H9 (cell line): ENCODE measurements at regions not wholly inside any gene's neighbourhood (a gene's known extent, or its start where the extent isn't known, plus 50 kb on each side); places are given as distances from the start of the nearest gene placed in this dataset.

Experiments
- DNase-seq: peaks from one replicate; pipeline ENCODE4 v3.0.0-alpha.2; 2017
- H2AFZ ChIP-seq: one replicate; pipeline ENCODE4 v1.6.1; 2013; ENCODE audit warnings: mild to moderate bottlenecking, low read length, control low read depth, moderate library complexity
- H2AK5ac ChIP-seq: 2 replicates; pipeline ENCODE4 v1.6.1; 2013; ENCODE audit warnings: low read length, control low read depth, mixed read lengths; ENCODE audit not compliant: insufficient read length
- H2BK120ac ChIP-seq: one replicate; pipeline ENCODE4 v1.6.1; 2013; ENCODE audit warnings: low read depth, mild to moderate bottlenecking, low read length, control low read depth, inconsistent platforms; ENCODE audit not compliant: poor library complexity, severe bottlenecking
- H2BK12ac ChIP-seq: 2 replicates; pipeline ENCODE4 v1.6.1; 2013; ENCODE audit warnings: low read length, control low read depth, mixed read lengths, low read depth; ENCODE audit not compliant: insufficient read length
- H2BK15ac ChIP-seq: 2 replicates; pipeline ENCODE4 v1.6.1; 2013; ENCODE audit warnings: low read depth, low read length, control low read depth
- H2BK20ac ChIP-seq: one replicate; pipeline ENCODE4 v1.6.1; 2013; ENCODE audit warnings: low read depth, mild to moderate bottlenecking, low read length, control low read depth, inconsistent platforms; ENCODE audit not compliant: poor library complexity, severe bottlenecking
- H2BK5ac ChIP-seq: 2 replicates; pipeline ENCODE4 v1.6.1; 2013; ENCODE audit warnings: low read length, control low read depth, mixed read lengths; ENCODE audit not compliant: insufficient read length
- H3K14ac ChIP-seq: 2 replicates; pipeline ENCODE4 v1.6.1; 2013; ENCODE audit warnings: low read length, control low read depth; ENCODE audit not compliant: insufficient read depth
- H3K18ac ChIP-seq: 2 replicates; pipeline ENCODE4 v1.6.1; 2013; ENCODE audit warnings: low read depth, mild to moderate bottlenecking, mixed read lengths, low read length, control low read depth; ENCODE audit not compliant: insufficient read length
- H3K23ac ChIP-seq: 2 replicates; pipeline ENCODE4 v1.6.1; 2013; ENCODE audit warnings: low read length, control low read depth, mixed read lengths, low read depth; ENCODE audit not compliant: insufficient read length
- H3K23me2 ChIP-seq: 2 replicates; pipeline ENCODE4 v1.6.1; 2013; ENCODE audit warnings: low read depth, mild to moderate bottlenecking, mixed read lengths, low read length, control low read depth; ENCODE audit not compliant: insufficient read length, poor library complexity, severe bottlenecking
- H3K27ac ChIP-seq: 2 replicates; pipeline ENCODE4 v1.5.1; 2013; ENCODE audit warnings: low read length, control low read depth, mixed read lengths, low read depth; ENCODE audit not compliant: insufficient read length
- H3K27me3 ChIP-seq: 2 replicates; pipeline ENCODE4 v1.6.1; 2013; ENCODE audit warnings: low read length, control low read depth, inconsistent platforms; ENCODE audit not compliant: insufficient read depth
- H3K4ac ChIP-seq: 2 replicates; pipeline ENCODE4 v1.6.1; 2013; ENCODE audit warnings: low read depth, mild to moderate bottlenecking, control low read depth, inconsistent platforms, low read length, moderate library complexity
- H3K4me1 ChIP-seq: 2 replicates; pipeline ENCODE4 v1.6.1; 2013; ENCODE audit warnings: low read length, control low read depth, inconsistent platforms; ENCODE audit not compliant: insufficient read depth
- H3K4me2 ChIP-seq: 2 replicates; pipeline ENCODE4 v1.6.1; 2013; ENCODE audit warnings: low read length, control low read depth, mixed read lengths; ENCODE audit not compliant: insufficient read length, insufficient read depth
- H3K56ac ChIP-seq: 2 replicates; pipeline ENCODE4 v1.6.1; 2013; ENCODE audit warnings: low read depth, mild to moderate bottlenecking, mixed read lengths, low read length, control low read depth; ENCODE audit not compliant: insufficient read length
- H3K79me1 ChIP-seq: 2 replicates; pipeline ENCODE4 v1.6.1; 2013; ENCODE audit warnings: low read depth, mild to moderate bottlenecking, moderate library complexity, low read length, control low read depth, inconsistent platforms; ENCODE audit not compliant: insufficient read depth, poor library complexity, severe bottlenecking
- H3K79me2 ChIP-seq: 2 replicates; pipeline ENCODE4 v1.6.1; 2013; ENCODE audit warnings: low read length, control low read depth, inconsistent platforms; ENCODE audit not compliant: insufficient read depth
- H3K9ac ChIP-seq: 2 replicates; pipeline ENCODE4 v1.6.1; 2013; ENCODE audit warnings: low read length, control low read depth, mixed read lengths; ENCODE audit not compliant: insufficient read length; ENCODE audit errors: extremely low read depth
- H3K9me3 ChIP-seq: one replicate; pipeline ENCODE4 v1.6.1; 2013; ENCODE audit warnings: low read depth, low read length, inconsistent platforms; ENCODE audit not compliant: control insufficient read depth
- H3T11ph ChIP-seq: one replicate; pipeline ENCODE4 v1.6.1; 2013; ENCODE audit warnings: mild to moderate bottlenecking, low read length, control low read depth, inconsistent platforms
- H4K20me1 ChIP-seq: one replicate; pipeline ENCODE4 v1.6.1; 2013; ENCODE audit not compliant: control insufficient read depth, insufficient read length, insufficient read depth
- H4K5ac ChIP-seq: 2 replicates; pipeline ENCODE4 v1.6.1; 2013; ENCODE audit warnings: low read depth, mild to moderate bottlenecking, mixed read lengths, low read length, control low read depth; ENCODE audit not compliant: insufficient read length
- H4K8ac ChIP-seq: replicated peaks from 2 replicates; pipeline ENCODE4 v1.6.1; 2013; ENCODE audit warnings: low read length, control low read depth, mixed read lengths, low read depth; ENCODE audit not compliant: insufficient read length
- H4K91ac ChIP-seq: 2 replicates; pipeline ENCODE4 v1.6.1; 2013; ENCODE audit warnings: low read depth, mild to moderate bottlenecking, moderate library complexity, mixed read lengths, low read length, control low read depth; ENCODE audit not compliant: insufficient read length
- H3K27ac Mint-ChIP-seq, 3 experiments: 2 replicates in 2 of 3; 3 replicates in 1 of 3; pipeline ENCODE4 v1.8.0; 2020 to 2021; ENCODE audit warnings: mixed read lengths in 3 of 3, mild to moderate bottlenecking in 1 of 3, moderate library complexity in 1 of 3
- H3K27me3 Mint-ChIP-seq: 2 replicates; pipeline ENCODE4 v1.8.0; 2021; ENCODE audit warnings: low read depth, mild to moderate bottlenecking, moderate library complexity, mixed read lengths
- H3K36me3 Mint-ChIP-seq, 3 experiments: 2 replicates in 2 of 3; 3 replicates in 1 of 3; pipeline ENCODE4 v1.8.0; 2020 to 2021; ENCODE audit warnings: low read depth in 3 of 3, mixed read lengths in 3 of 3; ENCODE audit not compliant: insufficient read depth in 1 of 3
- H3K4me1 Mint-ChIP-seq, 2 experiments: 2 replicates each; pipeline ENCODE4 v1.8.0; 2020; ENCODE audit warnings: mixed read lengths in 2 of 2
- H3K4me3 Mint-ChIP-seq, 2 experiments: 2 replicates in 1 of 2; 3 replicates in 1 of 2; pipeline ENCODE4 v1.8.0; 2020 to 2021; ENCODE audit warnings: mild to moderate bottlenecking in 2 of 2, mixed read lengths in 2 of 2, moderate library complexity in 1 of 2
- H3K9me3 Mint-ChIP-seq, 2 experiments: 2 replicates in 1 of 2; 3 replicates in 1 of 2; pipeline ENCODE4 v1.8.0; 2020; ENCODE audit warnings: mild to moderate bottlenecking in 2 of 2, mixed read lengths in 2 of 2, moderate library complexity in 1 of 2
- WGBS: extraction: QIAGEN DNeasy Blood & Tissue Kit; methylation state at CpG from one replicate; pipeline ENCODE4 v1.1.7; 2013; ENCODE audit warnings: missing lambda C conversion rate, low lambda C conversion rate, mixed read lengths; ENCODE audit not compliant: insufficient read length; ENCODE audit errors: extremely low coverage; 5-methylcytosine and 5-hydroxymethylcytosine counted together
- TF ChIP-seq, protein P1 (sequence below): fragments of 200-600 bp; sonication (generic); conservative IDR thresholded peaks from 3 replicates; pipeline ENCODE4 v1.8.0; 2021; ENCODE audit warnings: antibody characterized with exemption, mild to moderate bottlenecking

- H2AK5ac ChIP-seq: no peak overlapping the region
- no peak overlapping the region for H2BK20ac ChIP-seq
- H2AFZ ChIP-seq: no peak overlapping the region
- H3K14ac ChIP-seq: no peak overlapping the region
- H2BK15ac ChIP-seq: no peak overlapping the region
- no peak overlapping the region for H2BK5ac ChIP-seq
- Mint-ChIP-seq H3K27me3 (no peaks in the 10 kb centered on the region; the same call in none of the 2 replicates), H3K4me1 (peaks cover 3% of the 10 kb centered on the region in 2 experiments; a peak in 2 of 4 replicates), H3K4me3 (no peak overlapping the region), H3K36me3 (peaks cover 20 to 34% (median 30%) of the 10 kb centered on the region in 3 experiments), H3K9me3 (peaks cover 33 to 41% of the 10 kb centered on the region in 2 experiments), H3K27ac (no peak overlapping the region)
- H3K9ac ChIP-seq: no peak overlapping the region
- no peak overlapping the region for H3K23ac ChIP-seq
- peaks cover 17% of the 10 kb centered on the region for H3K9me3 ChIP-seq
- H3K23me2 ChIP-seq: no peaks in the 10 kb centered on the region
- no peak overlapping the region for H3K18ac ChIP-seq
- no peak overlapping the region for H3K27ac ChIP-seq
- H4K8ac ChIP-seq: no peak overlapping the region
- H4K5ac ChIP-seq: no peak overlapping the region
- WGBS: no CpG with 5 or more reads among the region's 5 CpGs
- no peak for DNase-seq
- H3K27me3 ChIP-seq: no peaks in the 10 kb centered on the region
- H3K4me2 ChIP-seq: no peak overlapping the region
- no peak overlapping the region for H4K91ac ChIP-seq
- no peak overlapping the region for H3K4ac ChIP-seq
- H3K4me1 ChIP-seq: no peaks in the 10 kb centered on the region
- no peaks in the 10 kb centered on the region for H4K20me1 ChIP-seq
- H3T11ph ChIP-seq: no peak overlapping the region
- H3K56ac ChIP-seq: no peak overlapping the region
- no peak overlapping the region for H2BK12ac ChIP-seq
- TF ChIP-seq, protein P1, sequence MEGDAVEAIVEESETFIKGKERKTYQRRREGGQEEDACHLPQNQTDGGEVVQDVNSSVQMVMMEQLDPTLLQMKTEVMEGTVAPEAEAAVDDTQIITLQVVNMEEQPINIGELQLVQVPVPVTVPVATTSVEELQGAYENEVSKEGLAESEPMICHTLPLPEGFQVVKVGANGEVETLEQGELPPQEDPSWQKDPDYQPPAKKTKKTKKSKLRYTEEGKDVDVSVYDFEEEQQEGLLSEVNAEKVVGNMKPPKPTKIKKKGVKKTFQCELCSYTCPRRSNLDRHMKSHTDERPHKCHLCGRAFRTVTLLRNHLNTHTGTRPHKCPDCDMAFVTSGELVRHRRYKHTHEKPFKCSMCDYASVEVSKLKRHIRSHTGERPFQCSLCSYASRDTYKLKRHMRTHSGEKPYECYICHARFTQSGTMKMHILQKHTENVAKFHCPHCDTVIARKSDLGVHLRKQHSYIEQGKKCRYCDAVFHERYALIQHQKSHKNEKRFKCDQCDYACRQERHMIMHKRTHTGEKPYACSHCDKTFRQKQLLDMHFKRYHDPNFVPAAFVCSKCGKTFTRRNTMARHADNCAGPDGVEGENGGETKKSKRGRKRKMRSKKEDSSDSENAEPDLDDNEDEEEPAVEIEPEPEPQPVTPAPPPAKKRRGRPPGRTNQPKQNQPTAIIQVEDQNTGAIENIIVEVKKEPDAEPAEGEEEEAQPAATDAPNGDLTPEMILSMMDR: no peak
- no peak overlapping the region for H2BK120ac ChIP-seq
- no peaks in the 10 kb centered on the region for H3K79me2 ChIP-seq
- no peaks in the 10 kb centered on the region for H3K79me1 ChIP-seq
Observed at GRCh38 chr13:106324444-106324843, 211.0 kb downstream of the EFNB2 start.
